ENCODE measurements at regions not wholly inside any gene's neighbourhood (a gene's known extent, or its start where the extent isn't known, plus 50 kb on each side); places are given as distances from the start of the nearest gene placed in this dataset.

- no peak overlapping the region for H3K27ac ChIP-seq (ENCODE audit: low read length)
Observed at GRCh38 chr16:8262299-8262698, 328.0 kb downstream of the TMEM114 start.

GRCh38 chr16:8260140-8260539 lies 330.2 kb downstream of the TMEM114 start:
- H3K36me3 ChIP-seq (replicated peaks; ENCODE audit: insufficient read depth, low read length): no peaks in the 10 kb centered on the region
- no peak overlapping the region for H3K4me3 ChIP-seq (ENCODE audit: low read length)
- H4K20me1 ChIP-seq (ENCODE audit: insufficient read depth, low read length): no peaks in the 10 kb centered on the region
- no peak overlapping the region for H2AFZ ChIP-seq (ENCODE audit: low read length)
- no peak overlapping the region for H3K27ac ChIP-seq (ENCODE audit: low read length)
- H3K79me2 ChIP-seq (ENCODE audit: low read length): no peaks in the 10 kb centered on the region
- no peak for DNase-seq
- no peak overlapping the region for H3K9ac ChIP-seq (ENCODE audit: low read length)
- no peaks in the 10 kb centered on the region for H3K9me3 ChIP-seq (replicated peaks; ENCODE audit: insufficient read depth, low read length)
- H3K4me2 ChIP-seq (ENCODE audit: low read depth, low read length): no peak overlapping the region
- H3K4me1 ChIP-seq (ENCODE audit: low read length): no peaks in the 10 kb centered on the region
- H3K27me3 ChIP-seq (replicated peaks; ENCODE audit: insufficient read depth, low read length): no peaks in the 10 kb centered on the region
- no peaks in the 10 kb centered on the region for H3K9me2 ChIP-seq (replicated peaks; ENCODE audit: insufficient read depth, low read length)
- TF ChIP-seq CTCF (IDR thresholded peaks at IDR 0.05; ENCODE audit: low read length) (no peak), EZH2phosphoT487 (IDR thresholded peaks at IDR 0.05; ENCODE audit: low read length) (no peak), EZH2 (optimal IDR thresholded peaks at IDR 0.05; ENCODE audit: low read depth, low read length) (no peak)
- no peaks in the 10 kb centered on the region for H3F3A ChIP-seq (ENCODE audit: insufficient read depth, low read length)

More at GRCh38 chr16:8262299-8262698, 328.0 kb downstream of the TMEM114 start:
- no peak for TF ChIP-seq EZH2phosphoT487 (IDR thresholded peaks at IDR 0.05; ENCODE audit: low read length)
- H3K9me3 ChIP-seq (replicated peaks; ENCODE audit: insufficient read depth, low read length): no peaks in the 10 kb centered on the region
- no peaks in the 10 kb centered on the region for H3K79me2 ChIP-seq (ENCODE audit: low read length)
- H3K4me3 ChIP-seq (ENCODE audit: low read length): no peak overlapping the region
- no peaks in the 10 kb centered on the region for H3K4me1 ChIP-seq (ENCODE audit: low read length)
- no peaks in the 10 kb centered on the region for H4K20me1 ChIP-seq (ENCODE audit: insufficient read depth, low read length)
- H3K36me3 ChIP-seq (replicated peaks; ENCODE audit: insufficient read depth, low read length): no peaks in the 10 kb centered on the region
- no peak overlapping the region for H3K4me2 ChIP-seq (ENCODE audit: low read depth, low read length)
- no peak for DNase-seq
- no peak overlapping the region for H2AFZ ChIP-seq (ENCODE audit: low read length)
- H3F3A ChIP-seq (ENCODE audit: insufficient read depth, low read length): no peaks in the 10 kb centered on the region
- H3K9ac ChIP-seq (ENCODE audit: low read length): no peak overlapping the region
- H3K27me3 ChIP-seq (replicated peaks; ENCODE audit: insufficient read depth, low read length): no peaks in the 10 kb centered on the region
- no peaks in the 10 kb centered on the region for H3K9me2 ChIP-seq (replicated peaks; ENCODE audit: insufficient read depth, low read length)

- no peak for DNase-seq
- no peaks in the 10 kb centered on the region for H3K9me3 ChIP-seq (replicated peaks; ENCODE audit: insufficient read depth, low read length)
- no peaks in the 10 kb centered on the region for H3K4me1 ChIP-seq (ENCODE audit: low read length)
- no peak overlapping the region for H3K4me2 ChIP-seq (ENCODE audit: low read depth, low read length)
- TF ChIP-seq EZH2 (optimal IDR thresholded peaks at IDR 0.05; ENCODE audit: low read depth, low read length): no peak
- TF ChIP-seq CTCF (IDR thresholded peaks at IDR 0.05; ENCODE audit: low read length): no peak
- TF ChIP-seq EZH2phosphoT487 (IDR thresholded peaks at IDR 0.05; ENCODE audit: low read length): no peak
- H4K20me1 ChIP-seq (ENCODE audit: insufficient read depth, low read length): no peaks in the 10 kb centered on the region
- no peaks in the 10 kb centered on the region for H3K36me3 ChIP-seq (replicated peaks; ENCODE audit: insufficient read depth, low read length)
- H3K27me3 ChIP-seq (replicated peaks; ENCODE audit: insufficient read depth, low read length): no peaks in the 10 kb centered on the region
- H2AFZ ChIP-seq (ENCODE audit: low read length): no peak overlapping the region
- no peaks in the 10 kb centered on the region for H3K9me2 ChIP-seq (replicated peaks; ENCODE audit: insufficient read depth, low read length)
- no peak overlapping the region for H3K9ac ChIP-seq (ENCODE audit: low read length)
- H3F3A ChIP-seq (ENCODE audit: insufficient read depth, low read length): no peaks in the 10 kb centered on the region
- no peak overlapping the region for H3K27ac ChIP-seq (ENCODE audit: low read length)
- H3K79me2 ChIP-seq (ENCODE audit: low read length): no peaks in the 10 kb centered on the region
- H3K4me3 ChIP-seq (ENCODE audit: low read length): no peak overlapping the region
Observed at GRCh38 chr16:8258523-8258922, 331.8 kb downstream of the TMEM114 start.

- H3K9me2 ChIP-seq (replicated peaks; ENCODE audit: insufficient read depth, low read length): no peaks in the 10 kb centered on the region
- no peak overlapping the region for H3K4me3 ChIP-seq (ENCODE audit: low read length)
- no peak for DNase-seq
- TF ChIP-seq CTCF (IDR thresholded peaks at IDR 0.05; ENCODE audit: low read length): no peak
- no peak for TF ChIP-seq EZH2 (optimal IDR thresholded peaks at IDR 0.05; ENCODE audit: low read depth, low read length)
- TF ChIP-seq EZH2phosphoT487 (IDR thresholded peaks at IDR 0.05; ENCODE audit: low read length): no peak
- no peaks in the 10 kb centered on the region for H3K27me3 ChIP-seq (replicated peaks; ENCODE audit: insufficient read depth, low read length)
- H3K4me1 ChIP-seq (ENCODE audit: low read length): no peaks in the 10 kb centered on the region
- no peaks in the 10 kb centered on the region for H3K79me2 ChIP-seq (ENCODE audit: low read length)
- H4K20me1 ChIP-seq (ENCODE audit: insufficient read depth, low read length): no peaks in the 10 kb centered on the region
- H3K27ac ChIP-seq (ENCODE audit: low read length): no peak overlapping the region
- no peak overlapping the region for H3K4me2 ChIP-seq (ENCODE audit: low read depth, low read length)
- H3K9ac ChIP-seq (ENCODE audit: low read length): no peak overlapping the region
- no peaks in the 10 kb centered on the region for H3K9me3 ChIP-seq (replicated peaks; ENCODE audit: insufficient read depth, low read length)
- no peaks in the 10 kb centered on the region for H3K36me3 ChIP-seq (replicated peaks; ENCODE audit: insufficient read depth, low read length)
- no peak overlapping the region for H2AFZ ChIP-seq (ENCODE audit: low read length)
- H3F3A ChIP-seq (ENCODE audit: insufficient read depth, low read length): no peaks in the 10 kb centered on the region
Observed at GRCh38 chr16:8257561-8257960, 332.8 kb downstream of the TMEM114 start.

Measured in MM.1S (cell line).